ENCODE measurements at regions not wholly inside any gene's neighbourhood (a gene's known extent, or its start where the extent isn't known, plus 50 kb on each side); places are given as distances from the start of the nearest gene placed in this dataset.

- POLR2A ChIA-PET (ENCODE audit: partially characterized antibody), result no interaction called here
- no peak for FAIRE-seq
These were observed 280.3 kb downstream of the CCDC85A start for GRCh38 chr2:56464066-56464465.

More at GRCh38 chr2:56464066-56464465, 280.3 kb downstream of the CCDC85A start:
- H3K79me1 ChIP-seq (ENCODE audit: low read depth, low read length), result no peaks in the 10 kb centered on the region
- no peak overlapping the region for H2BK120ac ChIP-seq (replicated peaks; ENCODE audit: low read depth, low read length)
- H3K23me2 ChIP-seq (ENCODE audit: low read depth, low read length), result no peaks in the 10 kb centered on the region
- H2BK15ac ChIP-seq (ENCODE audit: low read length), result no peak overlapping the region
- H3K4me1 ChIP-seq (replicated peaks in 1 of 4; ENCODE audit: control insufficient read depth in 3 of 4, insufficient read depth in 4 of 4, low read length in 3 of 4), result no peaks in the 10 kb centered on the region
- H3K4ac ChIP-seq (replicated peaks; ENCODE audit: insufficient read length, low read depth, low read length), result no peak overlapping the region
- H2BK5ac ChIP-seq (ENCODE audit: low read depth, low read length), result no peak overlapping the region
- H2AFZ ChIP-seq (ENCODE audit: low read length), result no peak overlapping the region
- no peaks in the 10 kb centered on the region for H3K27me3 ChIP-seq (replicated peaks in 1 of 4; ENCODE audit: control insufficient read depth in 3 of 4, extremely low read depth in 1 of 4, insufficient read depth in 3 of 4, low read length in 3 of 4)
- H2AK5ac ChIP-seq (ENCODE audit: low read depth, low read length), result no peak overlapping the region
- no peak overlapping the region for H3K18ac ChIP-seq (ENCODE audit: extremely low read depth, low read length)
- no peaks in the 10 kb centered on the region for H3K79me2 ChIP-seq (ENCODE audit: control insufficient read depth in 1 of 2, insufficient read depth in 2 of 2, low read length in 2 of 2)
- H3K56ac ChIP-seq (replicated peaks; ENCODE audit: insufficient read length, low read depth, low read length), result no peak overlapping the region
- peak; percentile 16 to 37; a peak in 2 of 4 replicates for TF ChIP-seq RAD21 (IDR thresholded peaks at IDR 0.05 in 1 of 2, conservative IDR thresholded peaks at IDR 0.05 in 1 of 2; ENCODE audit: low read depth in 2 of 2, low read length in 2 of 2)
- TF ChIP-seq KDM1A (IDR thresholded peaks at IDR 0.05; ENCODE audit: borderline replicate concordance, low read length), result no peak
- no peak overlapping the region for H3K9ac ChIP-seq (replicated peaks in 1 of 4; ENCODE audit: extremely low read depth in 1 of 4, low read depth in 3 of 4, low read length in 3 of 4)
- H3K23ac ChIP-seq (ENCODE audit: insufficient read length), result no peak overlapping the region
- H2BK20ac ChIP-seq (ENCODE audit: low read length), result no peak overlapping the region
- H3K4me3 ChIP-seq (ENCODE audit: extremely low read depth in 1 of 4, insufficient read depth in 2 of 4, low read depth in 3 of 4, low read length in 4 of 4), result no peak overlapping the region
- no peaks in the 10 kb centered on the region for H4K20me1 ChIP-seq (replicated peaks in 1 of 2; ENCODE audit: control insufficient read depth in 1 of 2, insufficient read depth in 2 of 2, low read length in 2 of 2)
- H3K14ac ChIP-seq (ENCODE audit: insufficient read length), result no peak overlapping the region
- H3K9me3 ChIP-seq (ENCODE audit: insufficient read depth in 2 of 2, low read depth in 1 of 2, low read length in 1 of 2), result no peaks in the 10 kb centered on the region; a peak in 1 of 4 replicates
- H3K4me2 ChIP-seq (ENCODE audit: insufficient read depth in 1 of 2, low read depth in 2 of 2, low read length in 2 of 2), result no peak overlapping the region
- no peak for DNase-seq (ENCODE audit: low read depth in 1 of 2, low spot score in 2 of 2)
- no peak overlapping the region for H2BK12ac ChIP-seq (ENCODE audit: low read depth, low read length)
- 98% methylated on average over 3 of the region's 3 CpGs; no CpG with 5 or more reads in 1 of the 2 experiments for WGBS, 2 experiments (ENCODE audit: extremely low coverage in 1 of 2, insufficient coverage in 1 of 2, insufficient read length in 1 of 2, insufficient replicate concordance in 2 of 2, low coverage in 1 of 2, low lambda C conversion rate in 2 of 2, missing lambda C conversion rate in 1 of 2)
- H4K91ac ChIP-seq (replicated peaks; ENCODE audit: insufficient read length, low read length), result no peak overlapping the region
- H3K36me3 ChIP-seq (ENCODE audit: control insufficient read depth in 2 of 4, insufficient read depth in 4 of 4, low read length in 3 of 4), result no peaks in the 10 kb centered on the region
- no peak overlapping the region for H4K5ac ChIP-seq (ENCODE audit: insufficient read length, low read depth, low read length)
- no peak overlapping the region for H4K8ac ChIP-seq (ENCODE audit: extremely low read depth, insufficient read depth, low read length)
- CTCF ChIA-PET (ENCODE audit: partially characterized antibody), result interaction anchor here (0.6 to 1.3 kb wide), 2 partner anchors 10 to 17 kb away, joined by 3 to 5 read pairs; no protein-coding TSS in a partner anchor
- no peak overlapping the region for H3K27ac ChIP-seq (ENCODE audit: low read depth, low read length)

Measured in H1 (cell line).